C4-2B (cell line): ENCODE measurements at regions not wholly inside any gene's neighbourhood (a gene's known extent, or its start where the extent isn't known, plus 50 kb on each side); places are given as distances from the start of the nearest gene placed in this dataset.
"Not testable (repeated sequence)": the region's sequence is repeated elsewhere in the genome, so short reads cannot be mapped to it uniquely, and the experiment has no call there.

Experiments used
- H3K27ac ChIP-seq: fragments of 450-650 bp; 2 replicates; pipeline ENCODE4 v1.5.1; 2017
- CTCF ChIP-seq: fragments of 450-650 bp; conservative IDR thresholded peaks from 2 replicates; pipeline ENCODE4 v1.5.1; 2017; ENCODE audit warnings: mild to moderate bottlenecking
- ZFX ChIP-seq: fragments of 450-650 bp; IDR thresholded peaks from 2 replicates; pipeline ENCODE4 v1.6.1; 2017

- no peak overlapping the region for H3K27ac ChIP-seq
Measured at GRCh38 chr20:1845163-1845523, 50.1 kb upstream of the SIRPA start.

GRCh38 chr20:1844325-1845162, 50.7 kb upstream of the SIRPA start:
- no peak overlapping the region for H3K27ac ChIP-seq
- no peak for TF ChIP-seq CTCF
- no peak for TF ChIP-seq ZFX

More at GRCh38 chr20:1845163-1845523, 50.1 kb upstream of the SIRPA start:
- TF ChIP-seq CTCF (no peak), ZFX (no peak)

GRCh38 chr20:1842281-1842680, 52.9 kb upstream of the SIRPA start:
- no peak overlapping the region for H3K27ac ChIP-seq
- TF ChIP-seq ZFX (no peak), CTCF (no peak)

- no peak overlapping the region for H3K27ac ChIP-seq
- TF ChIP-seq CTCF (no peak), ZFX (no peak)
Measured at GRCh38 chr20:1841554-1842140, 53.6 kb upstream of the SIRPA start.

GRCh38 chr20:1840817-1841553, 54.2 kb upstream of the SIRPA start:
- no peak for TF ChIP-seq ZFX
- TF ChIP-seq CTCF, result no peak
- no peak overlapping the region for H3K27ac ChIP-seq

GRCh38 chr20:1839376-1840317, 55.6 kb upstream of the SIRPA start:
- H3K27ac ChIP-seq, result not testable (repeated sequence)

GRCh38 chr20:1838556-1839279, 56.5 kb upstream of the SIRPA start:
- H3K27ac ChIP-seq, result no peak overlapping the region
- TF ChIP-seq CTCF (no peak), ZFX (no peak)
